HepG2 (cell line): ENCODE measurements at regions not wholly inside any gene's neighbourhood (a gene's known extent, or its start where the extent isn't known, plus 50 kb on each side); places are given as distances from the start of the nearest gene placed in this dataset.

Source experiments
- ATAC-seq: fragments of 200-7000 bp; cut with Tn5 transposase; 3 replicates; pipeline ENCODE4 v1.9.1; 2020; ENCODE audit warnings: mild to moderate bottlenecking, moderate library complexity
- BruUV-seq: library from RNA; stranded (reverse); fragments of 400-500 nt; replicated peaks from 2 replicates; lab custom pipeline; 2021; lab: Mats Ljungman, UMichigan
- CTCF ChIA-PET: fragments of 300-600 bp; formaldehyde crosslinking; extraction: SDS; loops from one replicate; lab custom pipeline; 2021; ENCODE audit warnings: low total read pairs, inconsistent platforms, low intra/inter-chr PET ratio; lab: Yijun Ruan, JAX
- POLR2A ChIA-PET: fragments of 350-600 bp; sonication (Branson Sonifier 250); formaldehyde crosslinking; loops from one replicate; lab custom pipeline; 2020; ENCODE audit warnings: antibody characterized with exemption, inconsistent platforms; lab: Yijun Ruan, JAX
- DNase-seq: peaks from one replicate; pipeline ENCODE4 v3.0.0-alpha.2; 2015; ENCODE audit warnings: low spot score
- FAIRE-seq: peaks from 3 replicates; lab custom pipeline; 2011; peaks lifted over from hg19 to GRCh38; lab: Jason Lieb, UNC
- H2AFZ ChIP-seq: one replicate; pipeline ENCODE4 v1.6.1; 2011; ENCODE audit warnings: low read length, inconsistent platforms
- H3K27ac ChIP-seq: fragments of 300-600 bp; 3 replicates; pipeline ENCODE4 v1.8.0; 2011; ENCODE audit warnings: mixed run types, mild to moderate bottlenecking, mixed read lengths, low read length, inconsistent platforms; ENCODE audit not compliant: insufficient read depth; ENCODE audit errors: extremely low read length
- H3K27me3 ChIP-seq, 2 experiments: fragments of 200-600 bp in 1 of 2; 2 replicates in 1 of 2; 3 replicates in 1 of 2; pipeline versions ENCODE4 v1.6.0 to v1.8.0; 2011; ENCODE audit warnings: low read length in 2 of 2, mild to moderate bottlenecking in 2 of 2, moderate library complexity in 2 of 2, inconsistent platforms in 1 of 2; ENCODE audit not compliant: insufficient read depth in 2 of 2, control insufficient read depth in 1 of 2
- H3K36me3 ChIP-seq, 2 experiments: fragments of 200-600 bp in 1 of 2; replicated peaks in 1 of 2; 2 replicates in 1 of 2; 3 replicates in 1 of 2; pipeline versions ENCODE4 v1.5.1 to v1.8.0; 2011; ENCODE audit warnings: low read length in 2 of 2, inconsistent platforms in 1 of 2; ENCODE audit not compliant: insufficient read depth in 2 of 2, control insufficient read depth in 1 of 2
- H3K4me1 ChIP-seq: 2 replicates; pipeline ENCODE4 v1.5.1; 2012; ENCODE audit warnings: low read length, inconsistent platforms; ENCODE audit not compliant: insufficient read depth
- H3K4me2 ChIP-seq: 2 replicates; pipeline ENCODE4 v1.6.0; 2011; ENCODE audit warnings: low read depth, low read length, inconsistent platforms
- H3K4me3 ChIP-seq, 3 experiments: fragments of 200-600 bp in 1 of 3; sonication (generic), shearing (Covaris generic) in 1 of 3; replicated peaks in 1 of 3; 2 replicates each; pipeline ENCODE4 v1.5.1; 2011 to 2016; ENCODE audit warnings: low read length in 3 of 3, inconsistent platforms in 2 of 3, low read depth in 2 of 3, mild to moderate bottlenecking in 2 of 3, control low read depth in 1 of 3, mixed read lengths in 1 of 3; ENCODE audit not compliant: insufficient read depth in 1 of 3
- H3K79me2 ChIP-seq: one replicate; pipeline ENCODE4 v1.6.1; 2011; ENCODE audit warnings: low read length, inconsistent platforms; ENCODE audit not compliant: insufficient read depth
- H3K9ac ChIP-seq: 2 replicates; pipeline ENCODE4 v1.6.0; 2011; ENCODE audit warnings: mild to moderate bottlenecking, low read depth, low read length, inconsistent platforms; ENCODE audit not compliant: insufficient read depth
- H3K9me3 ChIP-seq: 2 replicates; pipeline ENCODE4 v1.5.1; 2012; ENCODE audit warnings: mild to moderate bottlenecking, low read length
- H4K20me1 ChIP-seq: 2 replicates; pipeline ENCODE4 v1.6.0; 2011; ENCODE audit warnings: inconsistent platforms, mild to moderate bottlenecking, low read length, moderate library complexity; ENCODE audit not compliant: insufficient read depth
- MTA3 ChIP-seq: sonication (generic); formaldehyde crosslinking; IDR thresholded peaks from 2 replicates; pipeline ENCODE4 v1.4.0; 2020; ENCODE audit warnings: missing genetic modification reagents
- ZKSCAN8 ChIP-seq: IDR thresholded peaks from 2 replicates; pipeline ENCODE4 v1.6.1; 2016; ENCODE audit warnings: borderline replicate concordance, missing genetic modification reagents, missing compliant biosample characterization
- ZNF160 ChIP-seq: sonication (generic); formaldehyde crosslinking; IDR thresholded peaks from 2 replicates; pipeline ENCODE4 v1.8.0; 2022; ENCODE audit warnings: mild to moderate bottlenecking, inconsistent platforms, missing genetic modification reagents
- ZNF839 ChIP-seq: sonication (generic); formaldehyde crosslinking; IDR thresholded peaks from 2 replicates; pipeline ENCODE4 v1.4.0; 2020; ENCODE audit warnings: missing genetic modification reagents, mild to moderate bottlenecking, borderline replicate concordance
- WGBS: methylation state at CpG from one replicate; pipeline ENCODE4 v1.1.6; 2017; ENCODE audit warnings: low lambda C conversion rate; 5-methylcytosine and 5-hydroxymethylcytosine counted together
- in situ Hi-C: cut with HindIII; loops from 2 replicates; pipeline ENCODE4 v1.10.0; 2017; ENCODE audit warnings: low pct_unique_long_range_greater_than_20kb; ENCODE audit not compliant: extremely low pct_ligation_motif_present
- intact Hi-C: fragments of 100-400 bp; cut with micrococcal nuclease; formaldehyde crosslinking; loops from one replicate; pipeline ENCODE4 v1.10.0; 2022; ENCODE audit not compliant: unreplicated experiment
- TF ChIP-seq, protein P1 (sequence below): sonication (generic); formaldehyde crosslinking; IDR thresholded peaks from 2 replicates; pipeline ENCODE4 v1.4.0; 2020; ENCODE audit warnings: missing genetic modification reagents
- TF ChIP-seq, protein P2 (sequence below): sonication (generic); formaldehyde crosslinking; IDR thresholded peaks from 2 replicates; pipeline ENCODE4 v1.5.0; 2020; ENCODE audit warnings: mild to moderate bottlenecking, missing genetic modification reagents
- TF ChIP-seq, protein P3 (sequence below): sonication (generic); formaldehyde crosslinking; IDR thresholded peaks from 2 replicates; pipeline ENCODE4 v1.5.0; 2020; ENCODE audit warnings: missing genetic modification reagents, mild to moderate bottlenecking, borderline replicate concordance
- TF ChIP-seq, protein P4 (sequence below): fragments of 450-650 bp; IDR thresholded peaks from 2 replicates; pipeline ENCODE4 v1.6.1; 2017

DNA sequence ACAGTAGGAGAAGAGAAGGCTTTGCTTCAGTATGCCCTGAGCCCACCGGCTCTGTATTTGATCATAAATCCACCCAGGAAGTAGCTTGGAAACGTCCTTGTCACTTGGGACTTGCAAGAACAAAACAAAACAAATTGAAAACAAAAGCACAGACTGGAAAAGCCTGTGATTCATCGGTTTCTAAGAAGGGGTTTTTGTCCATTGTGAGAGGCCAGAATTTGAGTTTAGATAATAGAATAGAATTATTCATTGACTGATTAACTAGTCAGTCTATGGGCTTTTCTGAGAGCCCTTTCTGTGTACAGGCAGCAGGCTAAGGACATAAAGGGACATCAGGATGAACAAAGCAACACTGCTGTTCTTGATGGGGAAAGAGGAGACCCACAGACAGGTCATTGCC is 424.8 kb downstream of the IRX1 start (continued):
- TF ChIP-seq, protein P1, sequence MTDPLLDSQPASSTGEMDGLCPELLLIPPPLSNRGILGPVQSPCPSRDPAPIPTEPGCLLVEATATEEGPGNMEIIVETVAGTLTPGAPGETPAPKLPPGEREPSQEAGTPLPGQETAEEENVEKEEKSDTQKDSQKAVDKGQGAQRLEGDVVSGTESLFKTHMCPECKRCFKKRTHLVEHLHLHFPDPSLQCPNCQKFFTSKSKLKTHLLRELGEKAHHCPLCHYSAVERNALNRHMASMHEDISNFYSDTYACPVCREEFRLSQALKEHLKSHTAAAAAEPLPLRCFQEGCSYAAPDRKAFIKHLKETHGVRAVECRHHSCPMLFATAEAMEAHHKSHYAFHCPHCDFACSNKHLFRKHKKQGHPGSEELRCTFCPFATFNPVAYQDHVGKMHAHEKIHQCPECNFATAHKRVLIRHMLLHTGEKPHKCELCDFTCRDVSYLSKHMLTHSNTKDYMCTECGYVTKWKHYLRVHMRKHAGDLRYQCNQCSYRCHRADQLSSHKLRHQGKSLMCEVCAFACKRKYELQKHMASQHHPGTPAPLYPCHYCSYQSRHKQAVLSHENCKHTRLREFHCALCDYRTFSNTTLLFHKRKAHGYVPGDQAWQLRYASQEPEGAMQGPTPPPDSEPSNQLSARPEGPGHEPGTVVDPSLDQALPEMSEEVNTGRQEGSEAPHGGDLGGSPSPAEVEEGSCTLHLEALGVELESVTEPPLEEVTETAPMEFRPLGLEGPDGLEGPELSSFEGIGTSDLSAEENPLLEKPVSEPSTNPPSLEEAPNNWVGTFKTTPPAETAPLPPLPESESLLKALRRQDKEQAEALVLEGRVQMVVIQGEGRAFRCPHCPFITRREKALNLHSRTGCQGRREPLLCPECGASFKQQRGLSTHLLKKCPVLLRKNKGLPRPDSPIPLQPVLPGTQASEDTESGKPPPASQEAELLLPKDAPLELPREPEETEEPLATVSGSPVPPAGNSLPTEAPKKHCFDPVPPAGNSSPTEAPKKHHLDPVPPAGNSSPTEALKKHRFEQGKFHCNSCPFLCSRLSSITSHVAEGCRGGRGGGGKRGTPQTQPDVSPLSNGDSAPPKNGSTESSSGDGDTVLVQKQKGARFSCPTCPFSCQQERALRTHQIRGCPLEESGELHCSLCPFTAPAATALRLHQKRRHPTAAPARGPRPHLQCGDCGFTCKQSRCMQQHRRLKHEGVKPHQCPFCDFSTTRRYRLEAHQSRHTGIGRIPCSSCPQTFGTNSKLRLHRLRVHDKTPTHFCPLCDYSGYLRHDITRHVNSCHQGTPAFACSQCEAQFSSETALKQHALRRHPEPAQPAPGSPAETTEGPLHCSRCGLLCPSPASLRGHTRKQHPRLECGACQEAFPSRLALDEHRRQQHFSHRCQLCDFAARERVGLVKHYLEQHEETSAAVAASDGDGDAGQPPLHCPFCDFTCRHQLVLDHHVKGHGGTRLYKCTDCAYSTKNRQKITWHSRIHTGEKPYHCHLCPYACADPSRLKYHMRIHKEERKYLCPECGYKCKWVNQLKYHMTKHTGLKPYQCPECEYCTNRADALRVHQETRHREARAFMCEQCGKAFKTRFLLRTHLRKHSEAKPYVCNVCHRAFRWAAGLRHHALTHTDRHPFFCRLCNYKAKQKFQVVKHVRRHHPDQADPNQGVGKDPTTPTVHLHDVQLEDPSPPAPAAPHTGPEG: no peak

DNA sequence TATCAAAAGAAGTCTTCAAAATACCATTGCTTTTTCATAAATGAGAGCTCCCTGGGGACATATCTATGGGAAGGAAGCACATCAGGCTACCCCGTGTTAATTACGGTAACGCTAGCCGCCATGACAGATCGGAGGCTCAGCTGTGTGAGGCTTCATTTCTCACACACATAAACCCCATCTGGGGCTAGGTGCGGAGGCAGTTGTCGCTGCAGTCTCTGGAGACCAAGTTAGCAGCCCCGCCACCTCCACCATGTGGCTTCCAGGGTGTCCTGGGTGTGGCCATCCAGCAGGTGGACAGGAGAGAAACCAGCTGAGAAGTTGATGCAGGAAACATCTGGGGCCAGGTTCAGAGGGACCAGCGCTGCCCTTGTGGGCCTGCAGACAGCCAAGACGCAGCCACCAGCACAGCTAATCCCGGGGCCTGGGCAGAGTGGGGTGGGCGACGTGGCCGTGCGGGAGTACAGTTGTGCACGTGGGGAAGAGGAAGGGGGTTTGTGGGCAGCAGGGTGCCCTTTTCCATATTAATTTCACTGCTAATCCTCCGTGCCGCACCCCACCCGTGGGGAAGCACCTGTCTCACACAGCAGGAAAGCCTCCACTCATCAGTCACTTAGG is 426.5 kb downstream of the IRX1 start:
- CTCF ChIA-PET: no interaction called here
- no peak overlapping the region for H3K4me2 ChIP-seq
- DNase-seq (no peak), ATAC-seq (no peak), FAIRE-seq (no peak)
- H3K4me1 ChIP-seq: no peaks in the 10 kb centered on the region
- 18% methylated on average over 7 of the region's 19 CpGs for WGBS
- H4K20me1 ChIP-seq: no peaks in the 10 kb centered on the region
- H3K79me2 ChIP-seq: no peaks in the 10 kb centered on the region
- H3K9ac ChIP-seq: no peak overlapping the region
- peaks cover 86% of the 10 kb centered on the region for H3K9me3 ChIP-seq
- BruUV-seq: no TSS peak
- intact Hi-C loops: no loop called here
- no peaks in the 10 kb centered on the region for H3K36me3 ChIP-seq
- in situ Hi-C loops: no loop called here
- H3K27ac ChIP-seq: no peak overlapping the region
- no peak overlapping the region for H2AFZ ChIP-seq
- no peak overlapping the region for H3K4me3 ChIP-seq
- POLR2A ChIA-PET: no interaction called here
- H3K27me3 ChIP-seq: no peaks in the 10 kb centered on the region
- TF ChIP-seq ZNF160 (CRISPR knock-in tag): no peak
- TF ChIP-seq, protein P2, sequence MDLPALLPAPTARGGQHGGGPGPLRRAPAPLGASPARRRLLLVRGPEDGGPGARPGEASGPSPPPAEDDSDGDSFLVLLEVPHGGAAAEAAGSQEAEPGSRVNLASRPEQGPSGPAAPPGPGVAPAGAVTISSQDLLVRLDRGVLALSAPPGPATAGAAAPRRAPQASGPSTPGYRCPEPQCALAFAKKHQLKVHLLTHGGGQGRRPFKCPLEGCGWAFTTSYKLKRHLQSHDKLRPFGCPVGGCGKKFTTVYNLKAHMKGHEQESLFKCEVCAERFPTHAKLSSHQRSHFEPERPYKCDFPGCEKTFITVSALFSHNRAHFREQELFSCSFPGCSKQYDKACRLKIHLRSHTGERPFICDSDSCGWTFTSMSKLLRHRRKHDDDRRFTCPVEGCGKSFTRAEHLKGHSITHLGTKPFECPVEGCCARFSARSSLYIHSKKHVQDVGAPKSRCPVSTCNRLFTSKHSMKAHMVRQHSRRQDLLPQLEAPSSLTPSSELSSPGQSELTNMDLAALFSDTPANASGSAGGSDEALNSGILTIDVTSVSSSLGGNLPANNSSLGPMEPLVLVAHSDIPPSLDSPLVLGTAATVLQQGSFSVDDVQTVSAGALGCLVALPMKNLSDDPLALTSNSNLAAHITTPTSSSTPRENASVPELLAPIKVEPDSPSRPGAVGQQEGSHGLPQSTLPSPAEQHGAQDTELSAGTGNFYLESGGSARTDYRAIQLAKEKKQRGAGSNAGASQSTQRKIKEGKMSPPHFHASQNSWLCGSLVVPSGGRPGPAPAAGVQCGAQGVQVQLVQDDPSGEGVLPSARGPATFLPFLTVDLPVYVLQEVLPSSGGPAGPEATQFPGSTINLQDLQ (CRISPR knock-in tag): no peak
- no peak for TF ChIP-seq ZNF839 (CRISPR knock-in tag)
- TF ChIP-seq, protein P3, sequence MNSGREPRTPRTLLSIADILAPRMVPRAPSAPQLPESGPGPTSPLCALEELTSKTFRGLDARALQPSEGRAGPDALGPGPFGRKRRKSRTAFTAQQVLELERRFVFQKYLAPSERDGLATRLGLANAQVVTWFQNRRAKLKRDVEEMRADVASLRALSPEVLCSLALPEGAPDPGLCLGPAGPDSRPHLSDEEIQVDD: no peak
- TF ChIP-seq, protein P4, sequence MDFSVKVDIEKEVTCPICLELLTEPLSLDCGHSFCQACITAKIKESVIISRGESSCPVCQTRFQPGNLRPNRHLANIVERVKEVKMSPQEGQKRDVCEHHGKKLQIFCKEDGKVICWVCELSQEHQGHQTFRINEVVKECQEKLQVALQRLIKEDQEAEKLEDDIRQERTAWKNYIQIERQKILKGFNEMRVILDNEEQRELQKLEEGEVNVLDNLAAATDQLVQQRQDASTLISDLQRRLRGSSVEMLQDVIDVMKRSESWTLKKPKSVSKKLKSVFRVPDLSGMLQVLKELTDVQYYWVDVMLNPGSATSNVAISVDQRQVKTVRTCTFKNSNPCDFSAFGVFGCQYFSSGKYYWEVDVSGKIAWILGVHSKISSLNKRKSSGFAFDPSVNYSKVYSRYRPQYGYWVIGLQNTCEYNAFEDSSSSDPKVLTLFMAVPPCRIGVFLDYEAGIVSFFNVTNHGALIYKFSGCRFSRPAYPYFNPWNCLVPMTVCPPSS: no peak
- no peak for TF ChIP-seq ZKSCAN8
- TF ChIP-seq MTA3 (CRISPR knock-in tag): no peak
